HEK293T (cell line): ENCODE measurements at regions not wholly inside any gene's neighbourhood (a gene's known extent, or its start where the extent isn't known, plus 50 kb on each side); places are given as distances from the start of the nearest gene placed in this dataset.

Source experiments
- BHLHE40 ChIP-seq: fragments of 450-650 bp; IDR thresholded peaks from 2 replicates; pipeline ENCODE4 v1.6.1; 2016; ENCODE audit warnings: mild to moderate bottlenecking, moderate library complexity, borderline replicate concordance
- FOXM1 ChIP-seq: fragments of 450-650 bp; IDR thresholded peaks from 2 replicates; pipeline ENCODE4 v1.6.1; 2017; ENCODE audit warnings: mild to moderate bottlenecking, borderline replicate concordance
- NFRKB ChIP-seq: fragments of 450-650 bp; IDR thresholded peaks from 2 replicates; pipeline ENCODE4 v1.6.1; 2016; ENCODE audit warnings: mild to moderate bottlenecking, moderate library complexity
- SUZ12 ChIP-seq: fragments of 450-650 bp; IDR thresholded peaks from 2 replicates; pipeline ENCODE4 v1.6.1; 2016; ENCODE audit warnings: mild to moderate bottlenecking
- TARDBP ChIP-seq: fragments of 450-650 bp; IDR thresholded peaks from 2 replicates; pipeline ENCODE4 v1.6.1; 2016
- ZNF384 ChIP-seq: fragments of 450-650 bp; IDR thresholded peaks from 2 replicates; pipeline ENCODE4 v1.6.1; 2016
- TF ChIP-seq, protein P1 (sequence below): fragments of 450-650 bp; IDR thresholded peaks from 2 replicates; pipeline ENCODE4 v1.6.1; 2016

DNA sequence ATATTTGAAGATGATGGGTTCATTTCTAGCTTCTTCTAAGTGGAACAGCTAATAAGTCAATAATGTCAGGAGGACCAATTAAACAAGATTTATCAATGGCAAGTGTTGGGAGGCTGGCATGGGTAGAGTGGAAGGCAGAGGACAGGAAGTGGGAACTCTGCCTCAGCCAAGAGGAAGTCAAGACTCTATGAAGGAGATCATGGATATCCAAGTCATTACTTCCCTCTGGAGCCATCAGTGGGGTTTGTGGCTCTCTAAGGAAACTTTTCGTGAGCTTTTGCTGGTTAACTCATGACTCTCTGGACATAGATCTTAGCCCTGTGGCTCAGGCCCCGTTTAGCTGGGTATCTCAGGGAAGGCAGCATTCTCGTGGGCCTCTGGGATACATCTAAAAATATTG lies 410.4 kb upstream of the ID2 start:
- TF ChIP-seq NFRKB = no peak
- TF ChIP-seq TARDBP = no peak
- TF ChIP-seq BHLHE40 = no peak
- TF ChIP-seq ZNF384 = no peak
- no peak for TF ChIP-seq FOXM1
- TF ChIP-seq, protein P1, sequence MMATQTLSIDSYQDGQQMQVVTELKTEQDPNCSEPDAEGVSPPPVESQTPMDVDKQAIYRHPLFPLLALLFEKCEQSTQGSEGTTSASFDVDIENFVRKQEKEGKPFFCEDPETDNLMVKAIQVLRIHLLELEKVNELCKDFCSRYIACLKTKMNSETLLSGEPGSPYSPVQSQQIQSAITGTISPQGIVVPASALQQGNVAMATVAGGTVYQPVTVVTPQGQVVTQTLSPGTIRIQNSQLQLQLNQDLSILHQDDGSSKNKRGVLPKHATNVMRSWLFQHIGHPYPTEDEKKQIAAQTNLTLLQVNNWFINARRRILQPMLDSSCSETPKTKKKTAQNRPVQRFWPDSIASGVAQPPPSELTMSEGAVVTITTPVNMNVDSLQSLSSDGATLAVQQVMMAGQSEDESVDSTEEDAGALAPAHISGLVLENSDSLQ = no peak
- TF ChIP-seq SUZ12 = no peak
